ENCODE measurements at regions not wholly inside any gene's neighbourhood (a gene's known extent, or its start where the extent isn't known, plus 50 kb on each side); places are given as distances from the start of the nearest gene placed in this dataset.
"Not testable (repeated sequence)": the region's sequence is repeated elsewhere in the genome, so short reads cannot be mapped to it uniquely, and the experiment has no call there.

- no peaks in the 10 kb centered on the region for H3K36me3 ChIP-seq (ENCODE audit: control insufficient read depth in 2 of 2, insufficient read depth in 2 of 2, low read length in 1 of 2)
- no peaks in the 10 kb centered on the region for H3K27me3 ChIP-seq (ENCODE audit: control insufficient read depth in 2 of 2, insufficient read depth in 1 of 2, low read length in 1 of 2)
- peak in 1 of 9 donors; percentile 5 for DNase-seq (ENCODE audit: low read depth in 6 of 9, low spot score in 9 of 9)
- H3K27ac ChIP-seq (ENCODE audit: low read depth in 1 of 2, low read length in 1 of 2), result peak overlapping the region in 1 of 2 donors; percentile 32
- no peaks in the 10 kb centered on the region for H3K9me3 ChIP-seq (ENCODE audit: control insufficient read depth in 2 of 2, insufficient read depth in 1 of 2, low read length in 1 of 2)
- no peak overlapping the region for H3K4me3 ChIP-seq (ENCODE audit: low read length in 2 of 2)
- H3K4me1 ChIP-seq (ENCODE audit: control insufficient read depth in 2 of 2, insufficient read depth in 2 of 2, low read length in 2 of 2), result peaks cover 0 to 5% of the 10 kb centered on the region in 2 donors
- WGBS, result 43% methylated on average over 2 of the region's 2 CpGs
Observed at GRCh38 chr18:39453356-39453755, 1887.8 kb upstream of the CELF4 start.

DNA sequence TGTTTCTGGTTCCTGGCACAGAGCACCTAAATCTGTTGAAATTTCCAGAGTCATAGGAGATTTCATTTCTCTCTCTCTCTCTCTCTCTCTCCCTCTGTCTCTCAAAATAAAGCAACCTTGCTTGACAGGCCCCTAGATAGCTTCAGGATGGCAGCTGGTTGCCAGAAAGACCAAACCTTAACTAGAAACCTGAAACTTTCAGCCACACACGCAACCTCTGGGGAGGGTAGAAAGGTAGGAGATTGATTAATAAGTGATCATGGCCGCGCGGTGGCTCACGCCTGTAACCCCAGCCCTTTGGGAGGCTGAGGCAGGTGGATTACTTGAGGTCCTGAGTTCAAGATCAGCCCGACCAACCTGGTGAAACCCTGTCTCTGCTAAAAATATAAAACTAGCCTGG lies 1885.4 kb upstream of the CELF4 start:
- Histone ChIP-seq H3K36me3 (ENCODE audit: control insufficient read depth in 2 of 2, insufficient read depth in 2 of 2, low read length in 1 of 2) (no peaks in the 10 kb centered on the region), H3K27me3 (ENCODE audit: control insufficient read depth in 2 of 2, insufficient read depth in 1 of 2, low read length in 1 of 2) (no peaks in the 10 kb centered on the region), H3K4me1 (ENCODE audit: control insufficient read depth in 2 of 2, insufficient read depth in 2 of 2, low read length in 2 of 2) (peaks cover 0 to 5% of the 10 kb centered on the region in 2 donors), H3K4me3 (ENCODE audit: low read length in 2 of 2) (no peak overlapping the region), H3K27ac (ENCODE audit: low read depth in 1 of 2, low read length in 1 of 2) (no peak overlapping the region), H3K9me3 (ENCODE audit: control insufficient read depth in 2 of 2, insufficient read depth in 1 of 2, low read length in 1 of 2) (no peaks in the 10 kb centered on the region)
- WGBS, result 98% methylated on average over 6 of the region's 6 CpGs
- no peak for DNase-seq (ENCODE audit: low read depth in 6 of 9, low spot score in 9 of 9)

GRCh38 chr18:39449566-39449965 lies 1884.0 kb upstream of the CELF4 start:
- Histone ChIP-seq H3K4me3 (ENCODE audit: low read length in 2 of 2) (no peak overlapping the region), H3K9me3 (ENCODE audit: control insufficient read depth in 2 of 2, insufficient read depth in 1 of 2, low read length in 1 of 2) (no peaks in the 10 kb centered on the region), H3K4me1 (ENCODE audit: control insufficient read depth in 2 of 2, insufficient read depth in 2 of 2, low read length in 2 of 2) (peaks cover 0 to 5% of the 10 kb centered on the region in 2 donors), H3K36me3 (ENCODE audit: control insufficient read depth in 2 of 2, insufficient read depth in 2 of 2, low read length in 1 of 2) (no peaks in the 10 kb centered on the region), H3K27me3 (ENCODE audit: control insufficient read depth in 2 of 2, insufficient read depth in 1 of 2, low read length in 1 of 2) (no peaks in the 10 kb centered on the region), H3K27ac (ENCODE audit: low read depth in 1 of 2, low read length in 1 of 2) (no peak overlapping the region)
- no peak for DNase-seq (ENCODE audit: low read depth in 6 of 9, low spot score in 9 of 9)
- 96% methylated on average over 3 of the region's 3 CpGs for WGBS

- no peak for DNase-seq (ENCODE audit: low read depth in 6 of 9, low spot score in 9 of 9)
- Histone ChIP-seq H3K36me3 (ENCODE audit: control insufficient read depth in 2 of 2, insufficient read depth in 2 of 2, low read length in 1 of 2) (no peaks in the 10 kb centered on the region), H3K9me3 (ENCODE audit: control insufficient read depth in 2 of 2, insufficient read depth in 1 of 2, low read length in 1 of 2) (no peaks in the 10 kb centered on the region), H3K4me1 (ENCODE audit: control insufficient read depth in 2 of 2, insufficient read depth in 2 of 2, low read length in 2 of 2) (peaks cover 0 to 4% of the 10 kb centered on the region in 2 donors), H3K27ac (ENCODE audit: low read depth in 1 of 2, low read length in 1 of 2) (no peak overlapping the region), H3K4me3 (ENCODE audit: low read length in 2 of 2) (no peak overlapping the region), H3K27me3 (ENCODE audit: control insufficient read depth in 2 of 2, insufficient read depth in 1 of 2, low read length in 1 of 2) (no peaks in the 10 kb centered on the region)
- WGBS, result 50% methylated on average over 1 of the region's 1 CpG
Observed at GRCh38 chr18:39448942-39449341, 1883.3 kb upstream of the CELF4 start.

DNA sequence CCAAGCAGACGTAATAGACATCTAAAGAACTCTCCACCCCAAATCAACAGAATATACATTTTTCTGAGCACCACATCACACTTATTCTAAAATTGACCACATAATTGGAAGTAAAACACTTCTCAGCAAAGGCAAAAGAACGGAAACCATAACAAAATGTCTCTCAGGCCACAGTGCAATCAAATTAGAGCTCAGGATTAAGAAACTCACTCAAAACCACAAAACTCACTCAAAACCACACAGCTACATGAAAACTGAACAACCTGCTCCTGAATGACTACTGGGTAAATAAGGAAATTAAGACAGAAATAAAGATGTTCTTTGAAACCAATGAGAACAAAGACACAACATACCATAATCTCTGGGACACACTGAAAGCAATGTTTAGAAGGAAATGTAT lies 1879.4 kb upstream of the CELF4 start:
- not testable (repeated sequence) for H3K9me3 ChIP-seq (ENCODE audit: control insufficient read depth in 2 of 2, insufficient read depth in 1 of 2, low read length in 1 of 2); H3K4me3 ChIP-seq (ENCODE audit: low read length in 2 of 2); H3K27me3 ChIP-seq (ENCODE audit: control insufficient read depth in 2 of 2, insufficient read depth in 1 of 2, low read length in 1 of 2); H3K4me1 ChIP-seq (ENCODE audit: control insufficient read depth in 2 of 2, insufficient read depth in 2 of 2, low read length in 2 of 2); H3K27ac ChIP-seq (ENCODE audit: low read depth in 1 of 2, low read length in 1 of 2); H3K36me3 ChIP-seq (ENCODE audit: control insufficient read depth in 2 of 2, insufficient read depth in 2 of 2, low read length in 1 of 2)
- 46% methylated on average over 2 of the region's 2 CpGs for WGBS
- DNase-seq (ENCODE audit: low read depth in 6 of 9, low spot score in 9 of 9), result peak in 1 of 9 donors; percentile 23

DNA sequence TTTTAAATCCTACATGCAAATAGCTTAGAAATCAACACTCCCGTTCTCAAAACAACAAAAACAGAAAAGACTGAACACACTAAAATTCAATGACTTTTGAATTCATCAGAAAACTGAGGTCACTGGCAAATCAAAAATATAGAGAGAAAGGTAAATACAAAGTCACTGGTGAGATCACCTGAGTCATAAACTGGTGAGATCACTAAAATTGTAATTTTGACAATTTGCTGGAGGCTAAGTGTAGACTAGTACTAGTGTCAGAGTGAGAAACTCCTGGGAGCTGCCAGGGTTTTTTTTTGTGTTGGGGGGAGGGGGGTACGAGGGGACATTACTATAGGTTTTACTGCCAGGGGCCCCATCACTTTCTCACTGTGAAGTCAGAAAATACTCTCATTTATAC lies 1876.0 kb upstream of the CELF4 start:
- H3K36me3 ChIP-seq (ENCODE audit: control insufficient read depth in 2 of 2, insufficient read depth in 2 of 2, low read length in 1 of 2), result no peaks in the 10 kb centered on the region
- H3K4me3 ChIP-seq (ENCODE audit: low read length in 2 of 2), result no peak overlapping the region
- WGBS, result 97% methylated on average over 2 of the region's 2 CpGs

GRCh38 chr18:39435996-39436395 lies 1870.4 kb upstream of the CELF4 start:
- Histone ChIP-seq H3K27ac (ENCODE audit: low read depth in 1 of 2, low read length in 1 of 2) (no peak overlapping the region), H3K4me1 (ENCODE audit: control insufficient read depth in 2 of 2, insufficient read depth in 2 of 2, low read length in 2 of 2) (no peaks in the 10 kb centered on the region), H3K27me3 (ENCODE audit: control insufficient read depth in 2 of 2, insufficient read depth in 1 of 2, low read length in 1 of 2) (no peaks in the 10 kb centered on the region), H3K9me3 (ENCODE audit: control insufficient read depth in 2 of 2, insufficient read depth in 1 of 2, low read length in 1 of 2) (no peaks in the 10 kb centered on the region), H3K4me3 (ENCODE audit: low read length in 2 of 2) (no peak overlapping the region), H3K36me3 (ENCODE audit: control insufficient read depth in 2 of 2, insufficient read depth in 2 of 2, low read length in 1 of 2) (no peaks in the 10 kb centered on the region)
- no peak for DNase-seq (ENCODE audit: low read depth in 6 of 9, low spot score in 9 of 9)
- 90% methylated on average over 1 of the region's 1 CpG for WGBS

More for the DNA sequence above, 1876.0 kb upstream of the CELF4 start:
- no peak overlapping the region for H3K27ac ChIP-seq (ENCODE audit: low read depth in 1 of 2, low read length in 1 of 2)
- H3K9me3 ChIP-seq (ENCODE audit: control insufficient read depth in 2 of 2, insufficient read depth in 1 of 2, low read length in 1 of 2), result no peaks in the 10 kb centered on the region
- H3K4me1 ChIP-seq (ENCODE audit: control insufficient read depth in 2 of 2, insufficient read depth in 2 of 2, low read length in 2 of 2), result no peaks in the 10 kb centered on the region
- no peaks in the 10 kb centered on the region for H3K27me3 ChIP-seq (ENCODE audit: control insufficient read depth in 2 of 2, insufficient read depth in 1 of 2, low read length in 1 of 2)
- DNase-seq (ENCODE audit: low read depth in 6 of 9, low spot score in 9 of 9), result no peak

DNA sequence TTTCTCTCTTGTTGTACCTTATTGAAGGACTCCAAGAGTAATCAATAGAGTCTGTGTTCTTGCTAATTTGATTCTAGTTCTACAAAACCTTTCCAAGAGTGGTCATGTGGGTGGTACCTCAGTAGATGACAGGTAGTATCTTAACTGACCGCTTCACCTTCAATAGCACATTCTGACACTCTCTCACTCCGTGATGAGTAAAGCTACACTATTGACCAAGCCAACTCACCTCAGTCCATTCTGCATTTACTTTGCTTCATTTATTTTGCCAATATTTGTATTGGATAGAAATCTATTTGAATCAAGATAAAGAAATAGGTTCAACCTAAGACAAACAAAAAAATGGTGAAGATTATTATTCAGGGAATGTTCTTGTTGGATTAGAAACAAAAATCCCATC lies 1869.6 kb upstream of the CELF4 start:
- Histone ChIP-seq H3K27ac (ENCODE audit: low read depth in 1 of 2, low read length in 1 of 2) (no peak overlapping the region), H3K36me3 (ENCODE audit: control insufficient read depth in 2 of 2, insufficient read depth in 2 of 2, low read length in 1 of 2) (no peaks in the 10 kb centered on the region), H3K4me1 (ENCODE audit: control insufficient read depth in 2 of 2, insufficient read depth in 2 of 2, low read length in 2 of 2) (no peaks in the 10 kb centered on the region), H3K27me3 (ENCODE audit: control insufficient read depth in 2 of 2, insufficient read depth in 1 of 2, low read length in 1 of 2) (no peaks in the 10 kb centered on the region), H3K4me3 (ENCODE audit: low read length in 2 of 2) (no peak overlapping the region), H3K9me3 (ENCODE audit: control insufficient read depth in 2 of 2, insufficient read depth in 1 of 2, low read length in 1 of 2) (no peaks in the 10 kb centered on the region)
- DNase-seq (ENCODE audit: low read depth in 6 of 9, low spot score in 9 of 9), result no peak
- 97% methylated on average over 2 of the region's 2 CpGs for WGBS

DNA sequence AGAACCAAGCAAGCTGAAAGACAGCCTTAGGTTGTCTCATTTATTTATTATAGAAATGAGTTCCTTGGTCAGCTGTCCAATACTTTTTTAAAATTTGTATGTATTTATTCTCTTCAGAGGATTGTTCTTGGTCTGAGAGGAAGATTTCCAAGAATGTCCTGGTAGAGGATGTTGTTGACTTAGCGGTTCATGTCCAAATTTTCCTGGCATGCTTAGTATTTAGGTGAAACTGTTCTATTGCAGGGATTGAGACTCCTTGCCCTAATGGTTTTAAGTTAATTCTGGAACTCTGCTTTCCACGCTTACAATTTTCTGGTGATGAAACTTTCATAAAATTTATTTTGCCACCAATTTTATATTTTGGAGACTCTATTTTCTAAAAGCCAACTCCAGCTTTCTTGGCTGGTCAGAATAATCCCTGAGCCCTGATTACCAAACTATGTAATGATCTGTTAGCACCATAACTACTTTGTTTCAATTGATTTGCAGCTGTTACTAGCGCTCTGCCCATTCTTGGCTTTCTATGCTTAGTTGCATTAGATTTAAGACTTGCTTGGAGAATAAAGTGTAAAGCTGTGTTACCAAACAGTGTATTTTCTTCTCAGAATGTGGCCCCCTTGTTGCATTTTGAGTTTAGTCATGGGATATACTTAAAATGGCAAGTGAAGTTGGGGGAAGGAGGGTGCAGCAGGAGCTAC lies 1868.8 kb upstream of the CELF4 start:
- Histone ChIP-seq H3K9me3 (ENCODE audit: control insufficient read depth in 2 of 2, insufficient read depth in 1 of 2, low read length in 1 of 2) (no peaks in the 10 kb centered on the region), H3K27ac (ENCODE audit: low read depth in 1 of 2, low read length in 1 of 2) (no peak overlapping the region), H3K36me3 (ENCODE audit: control insufficient read depth in 2 of 2, insufficient read depth in 2 of 2, low read length in 1 of 2) (no peaks in the 10 kb centered on the region), H3K4me1 (ENCODE audit: control insufficient read depth in 2 of 2, insufficient read depth in 2 of 2, low read length in 2 of 2) (no peaks in the 10 kb centered on the region), H3K27me3 (ENCODE audit: control insufficient read depth in 2 of 2, insufficient read depth in 1 of 2, low read length in 1 of 2) (no peaks in the 10 kb centered on the region), H3K4me3 (ENCODE audit: low read length in 2 of 2) (no peak overlapping the region)
- DNase-seq (ENCODE audit: low read depth in 6 of 9, low spot score in 9 of 9), result no peak
- WGBS, result 96% methylated on average over 3 of the region's 3 CpGs

Measured in thymus (tissue), 11 donors.